ENCODE measurements at regions not wholly inside any gene's neighbourhood (a gene's known extent, or its start where the extent isn't known, plus 50 kb on each side); places are given as distances from the start of the nearest gene placed in this dataset.

DNA sequence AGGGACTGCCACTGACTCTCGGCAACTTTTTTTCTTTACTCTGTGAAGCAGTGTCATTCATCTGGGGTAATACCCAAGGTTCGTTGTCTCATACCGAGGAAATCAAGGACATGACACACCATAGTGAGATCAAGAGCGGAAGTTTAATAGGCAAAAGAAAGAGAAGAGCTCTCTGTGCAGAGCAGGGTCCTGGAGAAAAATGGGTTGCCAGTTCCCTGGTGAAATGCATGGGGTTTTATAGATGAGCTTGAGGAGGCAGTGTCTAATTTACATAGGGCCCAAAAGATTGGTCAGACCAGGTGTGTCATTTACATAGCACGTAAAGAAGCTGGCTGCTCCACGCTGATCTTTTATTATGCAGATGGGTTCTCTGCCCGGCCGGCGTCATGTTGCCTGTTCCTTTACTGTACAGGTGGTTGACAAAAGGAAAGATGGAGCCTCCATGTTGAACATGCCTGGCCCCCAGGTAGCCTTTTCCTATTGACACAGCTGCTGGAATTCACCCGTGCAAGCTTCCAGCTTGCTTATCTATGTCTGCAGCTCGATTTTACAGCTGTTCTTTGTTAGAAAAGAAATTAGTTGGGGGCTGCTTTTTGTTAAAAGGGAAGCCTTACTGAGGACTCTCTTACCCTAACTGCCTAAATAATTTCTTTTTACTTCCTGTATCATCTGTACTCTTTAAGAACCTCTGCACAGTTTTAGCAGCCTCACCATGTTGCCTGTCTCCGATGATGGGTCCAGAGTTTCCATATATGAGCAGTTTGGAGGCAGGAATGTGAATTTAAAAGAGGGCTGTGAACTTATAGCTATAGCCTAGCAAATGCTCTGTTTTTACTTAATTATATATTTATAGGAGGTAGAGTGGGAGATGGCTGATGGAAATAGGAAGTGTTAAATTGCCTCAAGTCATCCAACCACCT lies 98.0 kb upstream of the DIAPH3 start (continued):
- TF ChIP-seq MAFK (IDR thresholded peaks at IDR 0.05; ENCODE audit: low read depth, low read length): no peak
- no peak for TF ChIP-seq FOSL1 (IDR thresholded peaks at IDR 0.05; ENCODE audit: insufficient read depth, low read depth, low read length)
- TF ChIP-seq POLR2AphosphoS5 (IDR thresholded peaks at IDR 0.05; ENCODE audit: low read depth, low read length): no peak
- TF ChIP-seq KDM4A (IDR thresholded peaks at IDR 0.05; ENCODE audit: low read depth, low read length, severe bottlenecking): no peak
- no peak for TF ChIP-seq CBX5 (IDR thresholded peaks at IDR 0.05; ENCODE audit: low read depth, low read length)
- TF ChIP-seq RNF2 (IDR thresholded peaks at IDR 0.05; ENCODE audit: borderline replicate concordance, low read depth, low read length, missing control alignments, poor library complexity, severe bottlenecking): no peak
- TF ChIP-seq JUND (IDR thresholded peaks at IDR 0.05; ENCODE audit: low read length): no peak
- peak; percentile 73 for TF ChIP-seq YY1 (IDR thresholded peaks at IDR 0.05; ENCODE audit: low read depth, low read length)
- TF ChIP-seq TCF12 (IDR thresholded peaks at IDR 0.05; ENCODE audit: low read depth, low read length): peak; percentile 67; the same call in 1 of the 2 replicates
- peak; percentile 60; the same call in 1 of the 2 replicates for TF ChIP-seq CREB1 (IDR thresholded peaks at IDR 0.05)
